IMR-90 (cell line): ENCODE measurements at regions not wholly inside any gene's neighbourhood (a gene's known extent, or its start where the extent isn't known, plus 50 kb on each side); places are given as distances from the start of the nearest gene placed in this dataset.

Experiments
- CTCF ChIP-seq: conservative IDR thresholded peaks from 2 replicates; pipeline ENCODE4 v1.5.1; 2012; ENCODE audit warnings: mild to moderate bottlenecking, low read depth, low read length, improper control_type of control experiment
- MAFK ChIP-seq: IDR thresholded peaks from 2 replicates; pipeline ENCODE4 v1.6.1; 2012; ENCODE audit warnings: low read depth, low read length, improper control_type of control experiment
- POLR2A ChIP-seq: IDR thresholded peaks from 2 replicates; pipeline ENCODE4 v1.6.1; 2012; ENCODE audit warnings: mild to moderate bottlenecking, low read depth, low read length
- RAD21 ChIP-seq: IDR thresholded peaks from 2 replicates; pipeline ENCODE4 v1.6.1; 2012; ENCODE audit warnings: low read length, improper control_type of control experiment
- RCOR1 ChIP-seq: IDR thresholded peaks from 2 replicates; pipeline ENCODE4 v1.6.1; 2012; ENCODE audit warnings: mild to moderate bottlenecking, low read length, improper control_type of control experiment; ENCODE audit not compliant: insufficient replicate concordance

GRCh38 chr5:152739916-152740315 lies 334.8 kb upstream of the NMUR2 start:
- no peak for TF ChIP-seq MAFK
- no peak for TF ChIP-seq CTCF
- TF ChIP-seq RCOR1 = no peak
- no peak for TF ChIP-seq POLR2A
- TF ChIP-seq RAD21 = no peak
